Right hindlimb (tissue), 1 donor: ENCODE measurements at regions not wholly inside any gene's neighbourhood (a gene's known extent, or its start where the extent isn't known, plus 50 kb on each side); places are given as distances from the start of the nearest gene placed in this dataset.

Experiments used
- DNase-seq: peaks from one replicate; pipeline ENCODE4 v3.0.0-alpha.2; 2018

GRCh38 chr7:12085516-12085915, 125.6 kb upstream of the TMEM106B start:
- no peak for DNase-seq

GRCh38 chr7:12089951-12090756, 120.9 kb upstream of the TMEM106B start:
- DNase-seq = no peak

- DNase-seq = no peak
Measured at GRCh38 chr7:12090757-12091221, 120.3 kb upstream of the TMEM106B start.

- DNase-seq = no peak
Measured at GRCh38 chr7:12091231-12091630, 119.9 kb upstream of the TMEM106B start.

GRCh38 chr7:12092499-12093130, 118.5 kb upstream of the TMEM106B start:
- DNase-seq = no peak

GRCh38 chr7:12093365-12093764, 117.7 kb upstream of the TMEM106B start:
- no peak for DNase-seq

GRCh38 chr7:12094365-12094921, 116.7 kb upstream of the TMEM106B start:
- DNase-seq = no peak

GRCh38 chr7:12102126-12102525, 109.0 kb upstream of the TMEM106B start:
- DNase-seq = no peak

GRCh38 chr7:12102527-12102926, 108.6 kb upstream of the TMEM106B start:
- no peak for DNase-seq

- no peak for DNase-seq
Measured at GRCh38 chr7:12103948-12104347, 107.1 kb upstream of the TMEM106B start.

GRCh38 chr7:12107381-12107780, 103.7 kb upstream of the TMEM106B start:
- no peak for DNase-seq

GRCh38 chr7:12107841-12108254, 103.2 kb upstream of the TMEM106B start:
- no peak for DNase-seq

- DNase-seq = no peak
Measured at GRCh38 chr7:12110425-12110824, 100.7 kb upstream of the TMEM106B start.

- peak; percentile 65 for DNase-seq
Measured at GRCh38 chr7:12111422-12112405, 99.4 kb upstream of the TMEM106B start.

- DNase-seq = no peak
Measured at GRCh38 chr7:12117170-12117569, 93.9 kb upstream of the TMEM106B start.

- no peak for DNase-seq
Measured at GRCh38 chr7:12119620-12120303, 91.3 kb upstream of the TMEM106B start.

GRCh38 chr7:12120632-12121031, 90.5 kb upstream of the TMEM106B start:
- DNase-seq = no peak

GRCh38 chr7:12123172-12123571, 87.9 kb upstream of the TMEM106B start:
- DNase-seq = no peak

GRCh38 chr7:12124028-12124427, 87.1 kb upstream of the TMEM106B start:
- no peak for DNase-seq

GRCh38 chr7:12127455-12127854, 83.6 kb upstream of the TMEM106B start:
- DNase-seq = no peak

GRCh38 chr7:12130609-12131008, 80.5 kb upstream of the TMEM106B start:
- no peak for DNase-seq

- no peak for DNase-seq
Measured at GRCh38 chr7:12131122-12131521, 80.0 kb upstream of the TMEM106B start.
